Femur (tissue), 1 donor: ENCODE measurements at regions not wholly inside any gene's neighbourhood (a gene's known extent, or its start where the extent isn't known, plus 50 kb on each side); places are given as distances from the start of the nearest gene placed in this dataset.

ENCODE experiments used
- DNase-seq: peaks from one replicate; pipeline ENCODE4 v3.0.0-alpha.2; 2017

DNA sequence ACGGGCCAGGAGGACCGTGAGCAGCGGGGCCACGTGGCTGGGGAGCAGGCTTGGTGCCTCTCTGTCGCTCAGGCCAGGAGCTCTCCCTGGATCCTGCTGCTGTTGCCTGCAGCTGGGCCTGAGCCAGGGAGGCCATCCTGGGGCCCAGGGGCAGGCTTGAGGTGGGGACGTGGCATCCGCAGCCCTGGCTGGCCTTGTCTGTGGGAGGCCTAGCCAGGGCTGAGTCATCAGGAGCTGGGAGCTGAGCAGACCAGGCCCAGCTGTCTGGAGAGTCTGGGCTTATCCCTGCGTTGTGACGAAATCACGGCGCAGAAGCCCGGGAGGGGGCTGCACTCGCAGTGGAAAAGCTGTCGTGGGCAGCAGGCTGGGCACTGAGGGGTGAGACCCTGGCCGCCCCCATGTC lies 138.8 kb upstream of the COL5A1 start:
- DNase-seq = peak; percentile 88

DNA sequence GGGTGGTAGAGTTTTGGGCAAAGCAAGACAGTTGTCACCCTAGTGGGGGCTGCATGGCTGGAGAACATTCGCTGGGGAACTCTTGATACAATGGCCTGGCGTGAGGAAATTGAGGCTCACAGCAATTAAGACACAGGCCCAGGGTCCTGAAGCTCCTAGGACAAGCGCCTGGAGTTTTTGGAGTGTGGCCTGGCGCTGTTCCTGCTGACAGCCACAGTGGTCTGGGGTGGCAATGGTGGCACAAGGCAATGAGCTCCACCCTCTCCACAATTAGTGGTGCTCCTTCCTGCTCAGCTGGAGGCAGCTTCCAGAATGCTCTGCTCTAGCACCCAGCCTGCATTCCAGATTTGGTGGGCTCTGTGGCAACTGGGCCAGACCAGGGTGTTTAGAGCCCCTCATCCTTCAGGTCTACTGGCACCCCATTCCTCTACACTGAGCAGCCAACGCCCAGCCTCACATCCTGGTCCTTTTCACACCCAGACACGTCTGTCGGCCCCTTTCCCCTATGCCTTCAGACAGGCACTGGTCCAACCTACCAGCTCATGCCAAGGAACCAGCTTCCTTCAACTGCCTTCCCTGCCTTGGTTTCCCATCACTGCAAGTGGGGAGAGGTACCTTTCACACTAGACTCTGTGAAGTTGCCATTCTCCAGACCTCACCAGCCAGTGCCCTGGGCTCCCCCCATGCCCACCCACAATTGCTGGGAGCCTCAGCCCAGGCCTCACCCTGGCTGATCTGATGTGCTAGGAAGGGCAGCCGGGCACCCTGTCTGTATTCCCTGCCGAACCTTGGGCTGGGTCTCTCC lies 138.1 kb upstream of the COL5A1 start:
- no peak for DNase-seq

DNA sequence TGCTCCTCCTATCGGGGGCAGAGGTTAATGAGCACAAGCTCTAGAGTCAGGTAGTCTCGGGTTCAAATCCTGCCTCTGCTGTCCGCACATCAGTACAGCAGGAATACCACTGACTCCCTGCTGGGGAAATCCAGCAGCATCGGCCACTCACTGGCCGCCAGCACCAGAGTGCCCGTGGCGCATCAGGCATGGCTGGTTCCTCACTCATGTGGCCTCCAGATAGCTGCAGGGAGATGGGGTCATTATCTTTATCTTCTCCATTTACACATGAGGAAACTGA lies 137.6 kb upstream of the COL5A1 start:
- DNase-seq = no peak

- DNase-seq = no peak
Measured at GRCh38 chr9:134505032-134505431, 136.6 kb upstream of the COL5A1 start.

- DNase-seq = no peak
Measured at GRCh38 chr9:134509281-134509680, 132.3 kb upstream of the COL5A1 start.

- no peak for DNase-seq
Measured at GRCh38 chr9:134509817-134510216, 131.8 kb upstream of the COL5A1 start.

GRCh38 chr9:134514503-134514902 lies 127.1 kb upstream of the COL5A1 start:
- no peak for DNase-seq

- no peak for DNase-seq
Measured at GRCh38 chr9:134515026-134515821, 126.4 kb upstream of the COL5A1 start.

- DNase-seq = no peak
Measured at GRCh38 chr9:134516464-134516863, 125.1 kb upstream of the COL5A1 start.

DNA sequence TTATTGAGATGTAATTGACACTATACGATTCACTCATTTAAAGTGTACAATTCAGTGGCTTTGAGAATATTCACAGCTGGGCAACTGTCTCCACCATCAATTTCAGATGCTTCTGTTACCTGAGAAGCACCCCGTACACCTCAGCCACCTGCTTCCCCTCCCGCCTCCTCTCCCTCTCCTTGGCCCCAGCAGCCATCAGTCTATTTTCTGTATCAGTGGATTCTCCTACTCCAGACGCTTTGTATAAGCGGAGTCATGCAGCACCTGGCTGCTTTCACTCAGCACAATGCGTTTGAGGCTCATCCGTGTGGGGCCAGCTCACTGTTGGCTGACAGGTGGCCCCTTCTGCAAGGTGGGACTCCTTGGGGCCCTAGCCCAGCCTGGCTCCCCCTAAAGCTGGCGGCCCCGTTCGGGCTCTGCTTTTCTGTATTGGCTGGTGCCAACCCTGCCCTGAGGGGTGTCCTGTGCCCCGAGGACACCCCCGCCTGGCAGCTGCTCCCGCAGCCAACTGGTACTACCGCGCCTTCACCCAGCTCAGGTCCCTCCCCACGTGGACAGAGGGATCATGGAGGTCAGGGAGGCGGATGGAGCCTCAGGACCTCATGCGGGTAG lies 124.4 kb upstream of the COL5A1 start:
- DNase-seq = no peak

DNA sequence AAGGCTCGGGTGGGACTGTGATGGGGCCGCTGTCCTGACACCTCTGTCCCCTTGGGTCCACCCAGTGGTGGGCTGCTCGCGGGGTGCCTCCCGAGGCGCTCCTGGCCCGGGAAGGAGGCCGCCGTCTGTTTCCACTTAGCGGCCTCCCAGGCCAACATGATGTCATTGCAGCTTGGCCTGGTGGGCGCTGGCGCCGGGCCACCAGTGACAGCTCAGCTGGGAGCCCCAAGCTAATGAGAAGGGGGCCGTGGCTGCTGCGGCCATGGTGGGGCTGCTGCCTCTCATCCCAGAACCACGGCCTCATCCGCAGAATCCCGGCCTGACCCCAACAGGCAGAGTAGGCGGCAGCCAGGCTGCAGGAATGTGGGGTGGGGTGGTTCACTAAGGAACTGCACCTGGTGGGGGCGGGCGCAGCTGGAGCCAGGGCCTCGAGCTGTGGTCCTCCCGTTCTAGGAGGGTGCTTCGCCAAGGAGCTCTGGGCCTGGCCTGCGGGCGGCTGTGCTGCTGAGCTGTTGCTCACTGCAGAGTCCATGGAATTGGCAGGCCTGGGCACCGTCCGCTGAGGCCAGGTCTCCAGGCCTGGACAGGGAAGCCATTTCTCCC lies 123.5 kb upstream of the COL5A1 start:
- peak; percentile 79 for DNase-seq

DNA sequence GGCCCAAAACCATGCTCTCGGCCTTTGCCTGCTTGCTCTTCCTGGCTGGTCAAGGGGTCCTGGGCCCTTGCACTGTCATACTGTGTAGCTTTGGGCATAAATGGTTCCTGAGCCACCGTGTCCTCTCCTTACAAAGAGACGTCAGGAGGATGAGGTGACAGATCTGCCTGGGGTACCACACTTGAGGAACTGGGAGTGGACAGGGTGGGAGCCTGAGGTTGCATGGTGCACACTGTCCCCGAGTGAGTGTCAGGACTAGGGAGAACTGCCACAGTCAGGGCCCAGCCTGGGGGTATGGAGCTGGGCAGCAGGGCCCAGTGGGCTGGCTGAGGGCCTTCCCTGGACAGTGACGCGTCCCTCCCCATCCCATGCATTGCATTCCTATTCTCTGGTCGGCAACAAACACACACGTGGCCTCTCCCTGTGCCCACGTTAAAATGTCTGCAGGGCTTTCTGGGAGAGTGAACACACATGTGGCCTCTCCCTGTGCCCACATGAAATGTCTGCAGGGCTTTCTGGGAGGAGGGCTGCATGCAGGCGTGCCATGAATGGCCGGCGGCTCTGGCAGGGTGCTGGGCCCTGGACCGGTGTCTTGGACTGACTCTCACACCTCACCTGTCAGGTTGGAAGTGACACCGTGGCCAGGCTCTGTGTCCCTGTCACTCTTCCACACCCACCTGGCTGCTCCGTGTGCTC lies 122.1 kb upstream of the COL5A1 start:
- no peak for DNase-seq

- no peak for DNase-seq
Measured at GRCh38 chr9:134521817-134522501, 119.6 kb upstream of the COL5A1 start.

DNA sequence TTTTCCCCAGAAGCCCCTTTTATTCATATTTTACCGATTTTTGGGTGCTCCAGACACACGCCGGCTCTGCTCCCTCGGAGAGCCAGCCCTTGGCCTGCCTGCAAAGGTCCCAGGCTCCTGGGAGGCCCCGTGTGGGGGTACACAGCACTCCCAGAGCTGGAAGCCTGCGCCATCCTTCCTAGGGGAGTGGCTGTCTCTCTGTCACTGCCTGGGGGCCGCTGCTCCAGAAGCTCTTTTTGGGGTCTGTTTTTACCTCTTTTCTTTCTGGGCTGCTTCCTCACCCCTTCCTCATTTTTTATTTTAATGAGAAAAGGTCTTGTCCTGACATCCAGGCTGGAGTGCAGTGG lies 119.1 kb upstream of the COL5A1 start:
- DNase-seq = no peak

GRCh38 chr9:134522976-134523375 lies 118.6 kb upstream of the COL5A1 start:
- no peak for DNase-seq

GRCh38 chr9:134525070-134525815 lies 116.4 kb upstream of the COL5A1 start:
- DNase-seq = no peak

DNA sequence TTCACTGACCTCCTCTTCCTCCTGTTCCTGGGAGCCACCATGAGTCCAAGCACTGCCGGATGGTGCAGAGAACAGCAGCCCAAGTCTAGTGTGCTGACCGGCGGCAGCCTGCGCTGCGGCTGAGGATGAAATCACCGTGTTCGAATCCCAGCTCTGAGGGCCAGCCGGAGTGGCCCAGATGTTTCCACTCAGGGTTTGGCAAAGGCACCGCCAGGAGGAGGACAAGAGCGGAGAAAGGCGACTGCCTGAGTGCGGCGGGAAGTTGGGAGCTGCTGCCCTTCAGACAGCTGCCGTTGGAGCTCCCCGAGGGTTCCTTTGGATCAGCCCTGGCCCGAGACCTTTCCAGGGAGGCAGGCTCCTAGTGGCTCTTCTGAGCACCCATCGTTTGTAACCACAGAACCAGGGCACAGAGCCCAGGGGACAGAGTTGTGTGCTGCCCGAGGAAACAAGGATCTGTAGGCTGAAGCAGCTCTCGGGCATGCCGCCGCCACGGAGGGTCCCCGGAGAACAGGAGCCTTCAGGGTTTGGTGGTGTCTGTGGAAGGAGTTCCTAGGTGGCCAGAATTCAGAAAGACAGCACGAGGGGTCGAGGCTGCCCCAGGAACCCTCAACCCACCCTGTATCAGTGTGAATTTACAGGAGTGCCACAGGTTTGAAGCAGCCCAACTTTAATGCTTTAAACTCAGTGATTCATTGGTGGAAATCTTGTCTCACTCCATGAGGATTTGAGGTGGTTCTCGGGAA lies 115.6 kb upstream of the COL5A1 start:
- DNase-seq = peak; percentile 80

- DNase-seq = no peak
Measured at GRCh38 chr9:134526584-134527477, 114.8 kb upstream of the COL5A1 start.

DNA sequence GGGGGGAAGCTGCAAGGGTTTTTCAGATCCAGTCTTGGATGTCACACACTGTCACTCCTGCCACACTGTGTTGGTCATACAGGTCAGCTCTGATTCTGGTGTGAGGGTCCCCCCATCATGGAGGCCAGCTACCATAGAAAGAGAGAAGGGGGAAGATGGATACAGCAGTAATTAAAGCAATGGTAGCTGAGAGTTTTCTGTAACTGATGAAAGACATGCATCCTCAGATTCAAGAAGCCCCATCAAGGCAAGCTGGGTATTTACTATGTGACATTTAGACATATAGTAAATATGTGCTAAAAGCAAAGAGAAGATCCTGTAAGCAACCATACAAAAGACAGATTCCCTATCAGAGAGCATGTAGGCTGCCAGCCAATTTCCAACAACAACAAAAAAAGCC lies 110.9 kb upstream of the COL5A1 start:
- no peak for DNase-seq
